Mesenchymal stem cell (in vitro differentiated cells and primary cell): ENCODE measurements at regions not wholly inside any gene's neighbourhood (a gene's known extent, or its start where the extent isn't known, plus 50 kb on each side); places are given as distances from the start of the nearest gene placed in this dataset.
"Not testable (repeated sequence)": the region's sequence is repeated elsewhere in the genome, so short reads cannot be mapped to it uniquely, and the experiment has no call there.

ENCODE experiments used
- DNase-seq: peaks from one replicate; pipeline ENCODE4 v3.0.0-alpha.2; 2013
- H2AFZ ChIP-seq: one replicate; pipeline ENCODE4 v1.6.1; 2013; ENCODE audit warnings: low read depth, mild to moderate bottlenecking, control low read depth, inconsistent platforms, low read length, moderate library complexity
- H2AK5ac ChIP-seq: 2 replicates; pipeline ENCODE4 v1.6.1; 2013; ENCODE audit warnings: low read length, moderate library complexity, mild to moderate bottlenecking, inconsistent platforms; ENCODE audit not compliant: severe bottlenecking
- H2BK120ac ChIP-seq: one replicate; pipeline ENCODE4 v1.6.1; 2013; ENCODE audit warnings: low read depth, mild to moderate bottlenecking, inconsistent platforms, low read length, moderate library complexity
- H2BK12ac ChIP-seq, 2 experiments: one replicate each; pipeline ENCODE4 v1.6.1; 2013; ENCODE audit warnings: inconsistent platforms in 2 of 2, low read length in 2 of 2, mild to moderate bottlenecking in 2 of 2, moderate library complexity in 2 of 2, control low read depth in 1 of 2
- H2BK15ac ChIP-seq: one replicate; pipeline ENCODE4 v1.6.1; 2013; ENCODE audit warnings: mild to moderate bottlenecking, low read depth, inconsistent platforms; ENCODE audit not compliant: poor library complexity, severe bottlenecking
- H2BK5ac ChIP-seq: 2 replicates; pipeline ENCODE4 v1.6.1; 2013; ENCODE audit warnings: low read depth, mild to moderate bottlenecking, low read length, control low read depth, inconsistent platforms; ENCODE audit not compliant: poor library complexity, severe bottlenecking
- H3K14ac ChIP-seq, 2 experiments: one replicate each; pipeline ENCODE4 v1.6.1; 2013; ENCODE audit warnings: inconsistent platforms in 2 of 2, low read length in 2 of 2, control low read depth in 1 of 2, mild to moderate bottlenecking in 1 of 2, moderate library complexity in 1 of 2
- H3K18ac ChIP-seq, 2 experiments: one replicate each; pipeline ENCODE4 v1.6.1; 2013; ENCODE audit warnings: inconsistent platforms in 2 of 2, low read length in 2 of 2, control low read depth in 1 of 2, low read depth in 1 of 2, mild to moderate bottlenecking in 1 of 2
- H3K23ac ChIP-seq, 2 experiments: one replicate each; pipeline ENCODE4 v1.6.1; 2013; ENCODE audit warnings: inconsistent platforms in 2 of 2, low read length in 2 of 2, mild to moderate bottlenecking in 2 of 2, moderate library complexity in 2 of 2, control low read depth in 1 of 2
- H3K27ac ChIP-seq: 2 replicates; pipeline ENCODE4 v1.5.1; 2013; ENCODE audit warnings: mild to moderate bottlenecking, moderate library complexity, low read length, control low read depth, inconsistent platforms; ENCODE audit not compliant: poor library complexity, severe bottlenecking
- H3K27me3 ChIP-seq, 2 experiments: 2 replicates each; pipeline versions ENCODE4 v1.6.1 to v1.7.0; 2013; ENCODE audit warnings: low read length in 2 of 2, mild to moderate bottlenecking in 2 of 2, moderate library complexity in 2 of 2, control low read depth in 1 of 2, inconsistent platforms in 1 of 2; ENCODE audit not compliant: control insufficient read depth in 1 of 2, insufficient read depth in 1 of 2
- H3K36me3 ChIP-seq, 2 experiments: 2 replicates each; pipeline versions ENCODE4 v1.6.1 to v1.7.0; 2013; ENCODE audit warnings: low read length in 2 of 2, control low read depth in 1 of 2, inconsistent platforms in 1 of 2, low read depth in 1 of 2, mild to moderate bottlenecking in 1 of 2; ENCODE audit not compliant: insufficient read depth in 2 of 2, control insufficient read depth in 1 of 2
- H3K4ac ChIP-seq, 2 experiments: one replicate each; pipeline ENCODE4 v1.6.1; 2013; ENCODE audit warnings: inconsistent platforms in 2 of 2, low read length in 2 of 2, mild to moderate bottlenecking in 2 of 2, moderate library complexity in 2 of 2, control low read depth in 1 of 2, low read depth in 1 of 2
- H3K4me1 ChIP-seq: 2 replicates; pipeline ENCODE4 v1.6.1; 2013; ENCODE audit warnings: low read depth, low read length, control low read depth; ENCODE audit not compliant: control insufficient read depth, insufficient read depth
- H3K4me2 ChIP-seq: 2 replicates; pipeline ENCODE4 v1.6.1; 2013; ENCODE audit warnings: low read length, mild to moderate bottlenecking, inconsistent platforms; ENCODE audit not compliant: poor library complexity, severe bottlenecking
- H3K4me3 ChIP-seq, 2 experiments: 2 replicates each; pipeline versions ENCODE4 v1.5.1 to v1.7.0; 2013; ENCODE audit warnings: low read length in 2 of 2, mild to moderate bottlenecking in 2 of 2, control low read depth in 1 of 2, low read depth in 1 of 2; ENCODE audit not compliant: insufficient read depth in 1 of 2
- H3K79me1 ChIP-seq: replicated peaks from 2 replicates; pipeline ENCODE4 v1.6.1; 2013; ENCODE audit warnings: mild to moderate bottlenecking, control low read depth, low read length, inconsistent platforms; ENCODE audit not compliant: poor library complexity, severe bottlenecking
- H3K9ac ChIP-seq: 2 replicates; pipeline ENCODE4 v1.7.0; 2013; ENCODE audit warnings: mild to moderate bottlenecking, low read length, moderate library complexity
- H3K9me3 ChIP-seq: 2 replicates; pipeline ENCODE4 v1.7.0; 2013; ENCODE audit warnings: mild to moderate bottlenecking, low read length; ENCODE audit not compliant: control insufficient read depth
- H4K8ac ChIP-seq: one replicate; pipeline ENCODE4 v1.6.1; 2013; ENCODE audit warnings: inconsistent platforms, mild to moderate bottlenecking, low read length, moderate library complexity
- H4K91ac ChIP-seq: one replicate; pipeline ENCODE4 v1.6.1; 2013; ENCODE audit warnings: mild to moderate bottlenecking, low read length, inconsistent platforms
- whole genome bisulfite sequencing: methylation state at CpG from one replicate; pipeline ENCODE4 v1.1.7; 2013; ENCODE audit warnings: mixed read lengths; 5-methylcytosine and 5-hydroxymethylcytosine counted together

- not testable (repeated sequence) for H2BK15ac ChIP-seq, H3K36me3 ChIP-seq, H3K23ac ChIP-seq, H3K27me3 ChIP-seq, H2AFZ ChIP-seq, H2BK12ac ChIP-seq, H3K14ac ChIP-seq, H2BK5ac ChIP-seq, H4K91ac ChIP-seq, H3K9me3 ChIP-seq, H3K18ac ChIP-seq, DNase-seq, H4K8ac ChIP-seq, H2AK5ac ChIP-seq, H3K4me3 ChIP-seq, H2BK120ac ChIP-seq, H3K4me1 ChIP-seq, H3K79me1 ChIP-seq, H3K4me2 ChIP-seq, H3K4ac ChIP-seq, H3K27ac ChIP-seq, H3K9ac ChIP-seq
- 34% methylated on average over 4 of the region's 4 CpGs for WGBS
These were observed 893.3 kb upstream of the NXPH2 start for GRCh38 chr2:139673447-139673846.

GRCh38 chr2:139669675-139670074 is 889.5 kb upstream of the NXPH2 start:
- peaks cover 12% of the 10 kb centered on the region for H3K9me3 ChIP-seq
- no peak overlapping the region for H3K27ac ChIP-seq
- 80% methylated on average over 1 of the region's 2 CpGs for WGBS
- no peak overlapping the region for H3K18ac ChIP-seq
- H3K4me1 ChIP-seq, result no peaks in the 10 kb centered on the region
- no peak overlapping the region for H3K9ac ChIP-seq
- H3K23ac ChIP-seq, result no peak overlapping the region
- H3K79me1 ChIP-seq, result no peaks in the 10 kb centered on the region
- no peak overlapping the region for H2BK12ac ChIP-seq
- no peak overlapping the region for H4K8ac ChIP-seq
- no peak overlapping the region for H4K91ac ChIP-seq
- no peak overlapping the region for H3K4ac ChIP-seq
- H3K4me2 ChIP-seq, result no peak overlapping the region
- no peak overlapping the region for H3K14ac ChIP-seq
- no peak overlapping the region for H2BK120ac ChIP-seq
- no peak overlapping the region for H2BK15ac ChIP-seq
- no peaks in the 10 kb centered on the region for H3K36me3 ChIP-seq
- H3K27me3 ChIP-seq, result no peaks in the 10 kb centered on the region
- H2AFZ ChIP-seq, result no peak overlapping the region
- no peak overlapping the region for H2BK5ac ChIP-seq
- no peak overlapping the region for H2AK5ac ChIP-seq
- no peak for DNase-seq
- no peak overlapping the region for H3K4me3 ChIP-seq

GRCh38 chr2:139652385-139652784 is 872.2 kb upstream of the NXPH2 start:
- DNase-seq, result no peak
- no peak overlapping the region for H4K91ac ChIP-seq
- H3K27me3 ChIP-seq, result no peaks in the 10 kb centered on the region
- no peak overlapping the region for H4K8ac ChIP-seq
- H3K36me3 ChIP-seq, result no peaks in the 10 kb centered on the region
- no peak overlapping the region for H3K27ac ChIP-seq
- no peak overlapping the region for H3K14ac ChIP-seq
- no peak overlapping the region for H2BK12ac ChIP-seq
- H3K9ac ChIP-seq, result no peak overlapping the region
- no peak overlapping the region for H3K18ac ChIP-seq
- H2BK120ac ChIP-seq, result no peak overlapping the region
- no peak overlapping the region for H2AK5ac ChIP-seq
- H3K23ac ChIP-seq, result no peak overlapping the region
- H3K9me3 ChIP-seq, result peaks cover 13% of the 10 kb centered on the region
- no peaks in the 10 kb centered on the region for H3K79me1 ChIP-seq
- no peaks in the 10 kb centered on the region for H3K4me1 ChIP-seq
- H3K4me2 ChIP-seq, result no peak overlapping the region
- H2BK15ac ChIP-seq, result no peak overlapping the region
- no peak overlapping the region for H2BK5ac ChIP-seq
- no peak overlapping the region for H2AFZ ChIP-seq
- H3K4me3 ChIP-seq, result no peak overlapping the region
- H3K4ac ChIP-seq, result no peak overlapping the region

GRCh38 chr2:139645617-139646016 is 865.4 kb upstream of the NXPH2 start:
- Histone ChIP-seq H3K4me3 (no peak overlapping the region), H3K9me3 (peaks cover 39% of the 10 kb centered on the region), H3K4me1 (no peaks in the 10 kb centered on the region), H2BK15ac (no peak overlapping the region), H3K14ac (no peak overlapping the region), H2BK120ac (no peak overlapping the region), H4K91ac (no peak overlapping the region), H4K8ac (no peak overlapping the region), H3K36me3 (no peaks in the 10 kb centered on the region), H2BK12ac (no peak overlapping the region), H3K23ac (no peak overlapping the region), H3K27ac (no peak overlapping the region), H3K79me1 (no peaks in the 10 kb centered on the region), H3K9ac (no peak overlapping the region), H2BK5ac (no peak overlapping the region), H3K4ac (no peak overlapping the region), H3K18ac (no peak overlapping the region), H3K4me2 (no peak overlapping the region), H3K27me3 (no peaks in the 10 kb centered on the region), H2AK5ac (no peak overlapping the region), H2AFZ (no peak overlapping the region)
- no peak for DNase-seq
